Epithelial cell of proximal tubule (primary cell): ENCODE measurements at regions not wholly inside any gene's neighbourhood (a gene's known extent, or its start where the extent isn't known, plus 50 kb on each side); places are given as distances from the start of the nearest gene placed in this dataset.

Experiments used
- DNase-seq: peaks from one replicate; pipeline ENCODE4 v3.0.0-alpha.2; 2011; ENCODE audit warnings: low read depth
- H3K4me3 ChIP-seq: 2 replicates; pipeline ENCODE4 v1.5.1; 2011; ENCODE audit warnings: low read depth, mild to moderate bottlenecking, low read length
- TF ChIP-seq, protein P1 (sequence below): conservative IDR thresholded peaks from 2 replicates; pipeline ENCODE4 v1.5.1; 2012; ENCODE audit warnings: low read depth, mild to moderate bottlenecking, low read length

DNA sequence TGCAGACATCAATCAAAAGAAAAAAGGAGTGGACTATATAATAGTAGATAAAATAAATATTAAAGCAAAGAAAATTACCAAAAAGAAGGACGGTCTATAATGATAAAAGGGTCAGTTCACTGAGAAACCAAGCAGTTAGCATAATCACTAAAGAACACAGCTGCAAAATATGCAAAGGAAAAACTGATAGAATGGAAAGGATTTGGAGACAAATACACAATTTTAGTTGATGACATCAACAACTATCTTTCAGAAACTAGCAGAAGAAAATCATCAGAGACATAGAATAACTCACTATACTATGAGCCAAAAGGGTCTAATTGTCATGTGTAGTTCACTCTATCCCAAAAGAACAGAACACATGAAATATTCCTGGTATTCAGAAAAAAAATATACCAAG is 316.4 kb upstream of the IGFBP3 start:
- H3K4me3 ChIP-seq: no peak overlapping the region

DNA sequence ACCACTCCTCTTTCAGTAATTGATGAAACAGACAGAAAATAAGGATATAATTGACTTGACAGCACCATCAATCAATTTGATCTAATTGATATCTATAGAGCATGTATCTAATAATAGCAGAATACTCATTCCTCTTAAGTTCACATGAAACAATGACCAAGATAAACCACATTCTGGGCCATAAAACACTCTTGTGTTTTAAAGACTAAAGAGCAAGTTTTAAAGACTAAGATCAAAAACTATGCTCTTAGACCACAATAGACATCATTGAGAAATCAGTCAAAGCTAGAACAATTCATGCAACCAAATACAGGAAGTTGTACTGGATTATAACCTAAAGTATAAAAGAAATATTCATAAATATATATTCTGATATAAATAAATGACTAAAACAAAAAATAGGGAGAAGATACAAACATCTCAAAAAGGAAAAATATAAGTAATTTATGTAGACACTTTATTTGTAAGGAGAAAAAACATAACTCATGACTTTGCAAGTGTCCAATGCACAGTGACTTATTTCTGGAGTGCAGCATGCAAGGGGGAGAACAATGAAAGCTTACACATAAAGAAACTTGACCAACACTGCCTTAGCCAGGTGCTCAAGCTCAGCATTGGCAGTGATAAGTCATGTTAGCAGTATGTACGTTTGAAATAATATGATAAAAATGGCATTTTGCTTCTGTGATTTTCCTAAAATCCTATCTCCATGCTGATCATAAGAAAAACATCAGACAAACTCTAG is 312.7 kb upstream of the IGFBP3 start:
- H3K4me3 ChIP-seq: no peak overlapping the region
- no peak for DNase-seq
- TF ChIP-seq, protein P1, sequence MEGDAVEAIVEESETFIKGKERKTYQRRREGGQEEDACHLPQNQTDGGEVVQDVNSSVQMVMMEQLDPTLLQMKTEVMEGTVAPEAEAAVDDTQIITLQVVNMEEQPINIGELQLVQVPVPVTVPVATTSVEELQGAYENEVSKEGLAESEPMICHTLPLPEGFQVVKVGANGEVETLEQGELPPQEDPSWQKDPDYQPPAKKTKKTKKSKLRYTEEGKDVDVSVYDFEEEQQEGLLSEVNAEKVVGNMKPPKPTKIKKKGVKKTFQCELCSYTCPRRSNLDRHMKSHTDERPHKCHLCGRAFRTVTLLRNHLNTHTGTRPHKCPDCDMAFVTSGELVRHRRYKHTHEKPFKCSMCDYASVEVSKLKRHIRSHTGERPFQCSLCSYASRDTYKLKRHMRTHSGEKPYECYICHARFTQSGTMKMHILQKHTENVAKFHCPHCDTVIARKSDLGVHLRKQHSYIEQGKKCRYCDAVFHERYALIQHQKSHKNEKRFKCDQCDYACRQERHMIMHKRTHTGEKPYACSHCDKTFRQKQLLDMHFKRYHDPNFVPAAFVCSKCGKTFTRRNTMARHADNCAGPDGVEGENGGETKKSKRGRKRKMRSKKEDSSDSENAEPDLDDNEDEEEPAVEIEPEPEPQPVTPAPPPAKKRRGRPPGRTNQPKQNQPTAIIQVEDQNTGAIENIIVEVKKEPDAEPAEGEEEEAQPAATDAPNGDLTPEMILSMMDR: no peak

More for the DNA sequence above, 316.4 kb upstream of the IGFBP3 start:
- no peak for DNase-seq
- TF ChIP-seq, protein P1: no peak

DNA sequence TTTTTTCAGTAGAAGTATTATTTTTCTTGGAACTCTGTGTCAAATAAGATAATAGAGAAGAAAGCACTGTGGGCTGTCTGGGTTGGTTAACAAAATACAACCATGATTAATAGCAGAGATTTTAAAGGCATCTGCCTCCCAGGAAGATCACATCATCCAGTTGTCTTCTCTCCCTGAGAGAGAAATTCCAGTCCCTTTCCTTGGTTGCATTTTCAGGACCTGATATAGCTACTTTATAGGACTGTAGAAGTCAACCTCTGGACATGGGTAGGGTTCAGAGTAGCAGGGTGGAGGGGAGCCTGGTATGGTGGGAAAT is 309.9 kb upstream of the IGFBP3 start:
- TF ChIP-seq, protein P1: no peak
- H3K4me3 ChIP-seq: no peak overlapping the region
- DNase-seq: no peak

DNA sequence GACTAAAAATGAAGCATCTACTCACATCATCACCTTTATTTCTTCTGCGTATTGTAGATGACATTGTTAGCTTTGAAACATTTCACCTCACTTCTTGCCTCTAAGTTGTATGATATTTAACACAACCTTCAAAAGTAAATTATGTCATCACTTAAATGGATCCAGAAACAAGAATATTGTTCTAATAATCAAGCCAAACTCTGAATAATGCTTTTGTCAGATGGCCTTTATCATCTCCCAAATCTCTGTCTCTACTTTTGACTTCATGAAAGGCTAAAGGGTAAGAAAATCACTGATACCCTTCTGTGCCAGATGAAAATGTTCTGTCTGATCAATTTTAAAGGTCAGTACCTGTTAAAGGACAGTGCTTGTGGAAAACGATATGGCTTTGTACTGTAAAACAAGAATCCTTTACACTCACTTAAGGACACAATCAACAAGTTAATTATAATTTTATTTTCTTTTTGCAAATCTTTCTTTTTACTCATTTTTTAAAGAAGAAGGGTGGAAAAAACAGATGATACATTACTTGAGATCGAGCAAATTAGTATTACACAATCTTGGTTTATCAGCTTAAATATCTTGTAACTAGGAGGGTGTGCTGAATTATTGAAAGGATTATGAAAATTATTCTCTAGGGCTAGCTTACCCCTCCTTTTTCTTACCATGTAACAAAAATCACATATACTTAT is 309.4 kb upstream of the IGFBP3 start:
- no peak overlapping the region for H3K4me3 ChIP-seq
- no peak for DNase-seq
- TF ChIP-seq, protein P1: no peak

DNA sequence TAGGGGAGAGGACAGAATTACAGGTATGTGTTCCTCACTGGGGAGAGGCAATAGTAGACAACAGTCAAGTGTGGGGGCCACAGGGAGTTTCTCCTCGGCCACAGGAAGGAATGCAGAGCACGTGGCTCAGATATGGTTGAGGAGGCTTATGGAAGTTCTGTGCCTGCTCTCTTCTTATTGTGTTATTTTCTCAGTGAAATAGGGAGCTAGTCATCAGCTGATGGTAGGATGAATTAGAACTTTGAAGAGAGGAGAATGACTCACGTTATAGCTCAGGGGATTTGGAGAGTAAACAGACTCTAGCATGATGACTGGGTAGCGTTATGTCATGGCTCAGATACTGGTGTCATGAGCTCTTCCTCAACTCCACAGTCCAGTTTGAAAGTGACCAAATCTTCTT is 308.3 kb upstream of the IGFBP3 start:
- DNase-seq: peak; percentile 91
- TF ChIP-seq, protein P1: no peak
- no peak overlapping the region for H3K4me3 ChIP-seq

DNA sequence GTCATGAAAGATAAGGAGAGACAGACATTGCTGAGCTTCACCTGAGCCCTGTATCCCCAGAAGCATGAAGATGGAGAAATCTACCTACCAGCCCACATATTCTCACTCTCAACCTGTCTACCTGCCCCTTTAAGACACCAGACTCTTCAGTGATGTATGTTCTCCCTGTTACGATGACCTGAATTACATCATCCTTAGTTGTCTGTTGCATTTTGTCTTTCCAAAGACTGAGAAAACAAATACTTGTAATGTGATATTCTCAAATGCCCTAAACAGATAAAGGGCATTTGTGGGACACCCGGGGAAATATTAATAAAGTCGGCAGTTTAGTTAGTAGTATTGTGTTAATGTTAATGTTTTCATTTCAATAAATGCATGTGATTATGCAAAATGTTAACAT is 305.8 kb upstream of the IGFBP3 start:
- TF ChIP-seq, protein P1: no peak
- no peak overlapping the region for H3K4me3 ChIP-seq
- no peak for DNase-seq

DNA sequence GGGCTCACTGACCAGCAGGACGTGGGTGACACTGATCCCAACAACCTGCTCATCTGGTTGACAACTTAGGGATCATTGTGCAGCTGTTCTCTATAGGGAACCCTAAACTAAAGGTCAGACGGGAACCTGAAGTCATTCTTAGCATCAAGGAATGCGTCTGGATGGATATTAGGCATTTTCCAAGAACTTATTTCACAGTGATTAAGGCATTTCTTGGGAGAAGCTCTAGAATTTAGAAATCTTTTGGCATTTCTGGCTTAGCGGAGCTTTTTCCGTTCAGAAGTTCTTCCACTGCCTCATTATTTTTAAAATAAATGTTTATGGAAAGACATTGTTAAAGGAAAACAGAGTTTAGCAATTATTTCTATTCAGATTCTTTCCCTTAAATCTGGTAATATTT is 303.3 kb upstream of the IGFBP3 start:
- H3K4me3 ChIP-seq: no peak overlapping the region
- TF ChIP-seq, protein P1: no peak
- no peak for DNase-seq
